Retina (tissue), 1 donor: ENCODE measurements at regions not wholly inside any gene's neighbourhood (a gene's known extent, or its start where the extent isn't known, plus 50 kb on each side); places are given as distances from the start of the nearest gene placed in this dataset.
"Not testable (repeated sequence)": the region's sequence is repeated elsewhere in the genome, so short reads cannot be mapped to it uniquely, and the experiment has no call there.

Experiments used
- DNase-seq: peaks from one replicate; pipeline ENCODE4 v3.0.0-alpha.2; 2016

GRCh38 chr4:49154308-49155103 is 168.4 kb downstream of the CWH43 start:
- peak; percentile 2 for DNase-seq

- not testable (repeated sequence) for DNase-seq
Observed at GRCh38 chr4:49155270-49155669, 169.2 kb downstream of the CWH43 start.

- not testable (repeated sequence) for DNase-seq
Observed at GRCh38 chr4:49156309-49156708, 170.2 kb downstream of the CWH43 start.

GRCh38 chr4:49157630-49158029 is 171.6 kb downstream of the CWH43 start:
- DNase-seq = not testable (repeated sequence)

GRCh38 chr4:49161111-49161541 is 175.1 kb downstream of the CWH43 start:
- not testable (repeated sequence) for DNase-seq

- DNase-seq = not testable (repeated sequence)
Observed at GRCh38 chr4:49164916-49165315, 178.8 kb downstream of the CWH43 start.

- not testable (repeated sequence) for DNase-seq
Observed at GRCh38 chr4:49177847-49178246, 191.8 kb downstream of the CWH43 start.

- not testable (repeated sequence) for DNase-seq
Observed at GRCh38 chr4:49181088-49181487, 195.0 kb downstream of the CWH43 start.

GRCh38 chr4:49211396-49212194 is 225.5 kb downstream of the CWH43 start:
- DNase-seq = not testable (repeated sequence)

GRCh38 chr4:49213250-49213649 is 227.2 kb downstream of the CWH43 start:
- DNase-seq = not testable (repeated sequence)

- DNase-seq = not testable (repeated sequence)
Observed at GRCh38 chr4:49213750-49214149, 227.7 kb downstream of the CWH43 start.

- not testable (repeated sequence) for DNase-seq
Observed at GRCh38 chr4:49214453-49215081, 228.5 kb downstream of the CWH43 start.

- DNase-seq = not testable (repeated sequence)
Observed at GRCh38 chr4:49215082-49215479, 229.0 kb downstream of the CWH43 start.

- not testable (repeated sequence) for DNase-seq
Observed at GRCh38 chr4:49216606-49217005, 230.5 kb downstream of the CWH43 start.

- DNase-seq = no peak
Observed at GRCh38 chr4:49217492-49217891, 231.4 kb downstream of the CWH43 start.

- not testable (repeated sequence) for DNase-seq
Observed at GRCh38 chr4:49218094-49218493, 232.0 kb downstream of the CWH43 start.

GRCh38 chr4:49218931-49219330 is 232.9 kb downstream of the CWH43 start:
- DNase-seq = not testable (repeated sequence)

GRCh38 chr4:49219489-49220225 is 233.6 kb downstream of the CWH43 start:
- DNase-seq = not testable (repeated sequence)

GRCh38 chr4:49221209-49221608 is 235.1 kb downstream of the CWH43 start:
- no peak for DNase-seq

- not testable (repeated sequence) for DNase-seq
Observed at GRCh38 chr4:49222810-49223209, 236.7 kb downstream of the CWH43 start.

GRCh38 chr4:49226216-49226866 is 240.3 kb downstream of the CWH43 start:
- DNase-seq = not testable (repeated sequence)

- DNase-seq = not testable (repeated sequence)
Observed at GRCh38 chr4:49227941-49228340, 241.9 kb downstream of the CWH43 start.
